ENCODE measurements at regions not wholly inside any gene's neighbourhood (a gene's known extent, or its start where the extent isn't known, plus 50 kb on each side); places are given as distances from the start of the nearest gene placed in this dataset.
"Not testable (repeated sequence)": the region's sequence is repeated elsewhere in the genome, so short reads cannot be mapped to it uniquely, and the experiment has no call there.

DNA sequence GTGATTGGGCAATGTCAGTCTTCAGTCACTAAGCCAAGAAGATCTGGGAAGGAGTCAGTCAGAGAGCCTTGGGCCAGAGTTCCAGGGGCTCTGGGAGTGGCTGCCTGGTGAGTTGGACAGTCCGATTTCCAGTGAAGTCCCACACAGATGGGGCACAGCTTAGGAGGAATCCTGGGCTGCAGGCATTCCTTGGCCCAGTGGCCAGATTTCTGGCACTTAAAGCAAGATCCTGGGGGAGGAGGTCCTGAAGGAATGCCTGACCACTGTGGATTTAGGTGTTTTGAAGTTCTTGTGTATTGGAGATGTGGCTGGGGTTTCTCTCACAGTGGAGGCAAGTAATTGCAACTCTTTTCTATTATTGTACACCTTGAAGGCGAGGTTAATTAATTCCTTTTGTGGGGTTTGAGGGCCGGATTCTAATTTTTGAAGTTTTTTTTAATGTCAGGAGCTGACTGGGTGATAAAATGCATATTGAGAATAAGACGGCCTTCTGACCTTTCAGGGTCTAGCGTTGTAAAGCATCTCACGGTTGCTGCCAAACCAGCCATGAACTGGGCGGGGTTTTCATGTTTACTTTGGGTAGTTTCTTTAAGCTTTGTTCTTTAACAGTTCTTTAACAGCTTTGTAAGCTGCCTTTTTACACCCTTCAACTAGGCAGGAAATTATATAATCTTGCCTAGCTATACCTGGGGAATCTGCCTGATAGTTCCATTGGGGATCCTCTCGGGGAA is 73.6 kb upstream of the SIRPG start:
- TF ChIP-seq, protein P1, sequence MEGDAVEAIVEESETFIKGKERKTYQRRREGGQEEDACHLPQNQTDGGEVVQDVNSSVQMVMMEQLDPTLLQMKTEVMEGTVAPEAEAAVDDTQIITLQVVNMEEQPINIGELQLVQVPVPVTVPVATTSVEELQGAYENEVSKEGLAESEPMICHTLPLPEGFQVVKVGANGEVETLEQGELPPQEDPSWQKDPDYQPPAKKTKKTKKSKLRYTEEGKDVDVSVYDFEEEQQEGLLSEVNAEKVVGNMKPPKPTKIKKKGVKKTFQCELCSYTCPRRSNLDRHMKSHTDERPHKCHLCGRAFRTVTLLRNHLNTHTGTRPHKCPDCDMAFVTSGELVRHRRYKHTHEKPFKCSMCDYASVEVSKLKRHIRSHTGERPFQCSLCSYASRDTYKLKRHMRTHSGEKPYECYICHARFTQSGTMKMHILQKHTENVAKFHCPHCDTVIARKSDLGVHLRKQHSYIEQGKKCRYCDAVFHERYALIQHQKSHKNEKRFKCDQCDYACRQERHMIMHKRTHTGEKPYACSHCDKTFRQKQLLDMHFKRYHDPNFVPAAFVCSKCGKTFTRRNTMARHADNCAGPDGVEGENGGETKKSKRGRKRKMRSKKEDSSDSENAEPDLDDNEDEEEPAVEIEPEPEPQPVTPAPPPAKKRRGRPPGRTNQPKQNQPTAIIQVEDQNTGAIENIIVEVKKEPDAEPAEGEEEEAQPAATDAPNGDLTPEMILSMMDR (IDR thresholded peaks at IDR 0.05): not testable (repeated sequence)
- not testable (repeated sequence) for TF ChIP-seq POLR2AphosphoS5, POLR2A (IDR thresholded peaks at IDR 0.05)
